AG04449 (cell line): ENCODE measurements at regions not wholly inside any gene's neighbourhood (a gene's known extent, or its start where the extent isn't known, plus 50 kb on each side); places are given as distances from the start of the nearest gene placed in this dataset.

Experiments
- CTCF ChIA-PET: fragments of 350-600 bp; formaldehyde crosslinking; extraction: SDS; loops from one replicate; lab custom pipeline; 2021; ENCODE audit warnings: antibody characterized with exemption; lab: Yijun Ruan, JAX
- POLR2A ChIA-PET: fragments of 400-600, 350-600 bp; formaldehyde crosslinking; extraction: SDS; loops from one replicate; lab custom pipeline; 2020; ENCODE audit warnings: antibody characterized with exemption, inconsistent platforms; lab: Yijun Ruan, JAX
- DNase-seq: peaks from one replicate; pipeline ENCODE4 v3.0.0-alpha.2; 2010; ENCODE audit warnings: low read depth, low spot score
- H3K4me3 ChIP-seq: 2 replicates; pipeline ENCODE4 v1.5.1; 2011; ENCODE audit warnings: low read depth, mild to moderate bottlenecking, control low read depth, low read length
- CTCF ChIP-seq: IDR thresholded peaks from one replicate; pipeline ENCODE4 v1.5.1; 2011; ENCODE audit warnings: mild to moderate bottlenecking, moderate library complexity, low read length, control low read depth, inconsistent platforms; ENCODE audit not compliant: insufficient read depth; ENCODE audit errors: missing control alignments

GRCh38 chr6:145267076-145267867 lies 468.0 kb downstream of the EPM2A start:
- DNase-seq = no peak
- no peak for TF ChIP-seq CTCF
- no peak overlapping the region for H3K4me3 ChIP-seq
- POLR2A ChIA-PET = no interaction called here
- CTCF ChIA-PET = no interaction called here

GRCh38 chr6:145270464-145270863 lies 464.9 kb downstream of the EPM2A start:
- POLR2A ChIA-PET = no interaction called here
- DNase-seq = no peak
- TF ChIP-seq CTCF = no peak
- CTCF ChIA-PET = interaction anchor here (0.9 kb wide), 1 partner anchor 16 kb away, joined by 3 read pairs; no protein-coding TSS in a partner anchor
- no peak overlapping the region for H3K4me3 ChIP-seq

- no peak for DNase-seq
- no peak for TF ChIP-seq CTCF
- CTCF ChIA-PET = interaction anchor here (0.9 kb wide), 1 partner anchor 17 kb away, joined by 3 read pairs; no protein-coding TSS in a partner anchor
- H3K4me3 ChIP-seq = no peak overlapping the region
- POLR2A ChIA-PET = no interaction called here
These were observed 464.3 kb downstream of the EPM2A start for GRCh38 chr6:145271040-145271439.

- no peak overlapping the region for H3K4me3 ChIP-seq
- no peak for TF ChIP-seq CTCF
- ChIA-PET CTCF (no interaction called here), POLR2A (no interaction called here)
- no peak for DNase-seq
These were observed 463.7 kb downstream of the EPM2A start for GRCh38 chr6:145271577-145271976.

- no peak for TF ChIP-seq CTCF
- DNase-seq = no peak
- CTCF ChIA-PET = no interaction called here
- POLR2A ChIA-PET = no interaction called here
- H3K4me3 ChIP-seq = no peak overlapping the region
These were observed 463.1 kb downstream of the EPM2A start for GRCh38 chr6:145272246-145272645.

- no peak for DNase-seq
- ChIA-PET CTCF (no interaction called here), POLR2A (no interaction called here)
- TF ChIP-seq CTCF = no peak
- no peak overlapping the region for H3K4me3 ChIP-seq
These were observed 462.2 kb downstream of the EPM2A start for GRCh38 chr6:145273136-145273535.
